ENCODE measurements at regions not wholly inside any gene's neighbourhood (a gene's known extent, or its start where the extent isn't known, plus 50 kb on each side); places are given as distances from the start of the nearest gene placed in this dataset.

DNA sequence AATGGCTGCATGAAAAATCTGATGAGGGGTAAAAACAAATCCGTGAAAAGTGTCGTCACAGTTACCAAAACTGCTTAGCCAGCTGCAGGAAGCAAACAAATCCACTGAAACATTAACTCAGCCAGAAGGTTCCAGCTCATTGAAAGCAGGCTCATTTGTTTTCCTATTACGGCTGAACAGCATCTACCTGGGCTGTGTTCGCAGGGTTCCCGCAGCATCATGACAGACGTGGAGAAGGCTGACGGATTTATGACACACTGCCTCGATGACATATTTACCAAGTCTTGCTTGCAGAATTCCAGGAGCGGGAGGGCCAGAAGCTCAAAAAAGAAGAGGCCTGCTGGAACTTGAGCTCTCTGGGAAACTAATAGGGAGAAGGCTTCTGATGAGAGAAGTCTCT, 781.1 kb downstream of the RAB28 start:
- ChIA-PET CTCF (ENCODE audit: partially characterized antibody) (interaction anchor here (2.2 kb wide), 1 partner anchor 21 kb away, joined by 6 read pairs; no protein-coding TSS in a partner anchor), POLR2A (ENCODE audit: partially characterized antibody) (no interaction called here)
- H3K4ac ChIP-seq (replicated peaks; ENCODE audit: insufficient read length, low read depth, low read length) = no peak overlapping the region
- no peak overlapping the region for H4K91ac ChIP-seq (replicated peaks; ENCODE audit: insufficient read length, low read length)
- H3K79me2 ChIP-seq (ENCODE audit: control insufficient read depth in 1 of 2, insufficient read depth in 2 of 2, low read length in 2 of 2) = no peaks in the 10 kb centered on the region
- no peaks in the 10 kb centered on the region for H3K36me3 ChIP-seq (ENCODE audit: control insufficient read depth in 2 of 4, insufficient read depth in 4 of 4, low read length in 3 of 4)
- no peak overlapping the region for H3K4me3 ChIP-seq (ENCODE audit: extremely low read depth in 1 of 4, insufficient read depth in 2 of 4, low read depth in 3 of 4, low read length in 4 of 4)
- H4K5ac ChIP-seq (ENCODE audit: insufficient read length, low read depth, low read length) = no peak overlapping the region
- no peak overlapping the region for H2BK15ac ChIP-seq (ENCODE audit: low read length)
- H2AFZ ChIP-seq (ENCODE audit: low read length) = 0 out of 2 replicates have a peak overlapping the region, but pooled peaks have one; percentile 62
- no peak overlapping the region for H2BK5ac ChIP-seq (ENCODE audit: low read depth, low read length)
- 96% methylated on average over 9 of the region's 9 CpGs; no CpG with 5 or more reads in 1 of the 2 experiments for WGBS, 2 experiments (ENCODE audit: extremely low coverage in 1 of 2, insufficient coverage in 1 of 2, insufficient read length in 1 of 2, insufficient replicate concordance in 2 of 2, low coverage in 1 of 2, low lambda C conversion rate in 2 of 2, missing lambda C conversion rate in 1 of 2)
- H3K27me3 ChIP-seq (replicated peaks in 1 of 4; ENCODE audit: control insufficient read depth in 3 of 4, extremely low read depth in 1 of 4, insufficient read depth in 3 of 4, low read length in 3 of 4) = no peaks in the 10 kb centered on the region
- H3K14ac ChIP-seq (ENCODE audit: insufficient read length) = no peak overlapping the region
- no peak overlapping the region for H3K9ac ChIP-seq (replicated peaks in 1 of 4; ENCODE audit: extremely low read depth in 1 of 4, low read depth in 3 of 4, low read length in 3 of 4)
- no peak overlapping the region for H3K27ac ChIP-seq (ENCODE audit: low read depth, low read length)
- H2BK12ac ChIP-seq (ENCODE audit: low read depth, low read length) = no peak overlapping the region
- no peak overlapping the region for H2BK120ac ChIP-seq (replicated peaks; ENCODE audit: low read depth, low read length)
- TF ChIP-seq BCL11A (IDR thresholded peaks at IDR 0.05; ENCODE audit: low read depth in 2 of 2, low read length in 2 of 2) (no peak), BRCA1 (IDR thresholded peaks at IDR 0.05; ENCODE audit: low read depth, low read length) (no peak)
- TF ChIP-seq, protein P1, sequence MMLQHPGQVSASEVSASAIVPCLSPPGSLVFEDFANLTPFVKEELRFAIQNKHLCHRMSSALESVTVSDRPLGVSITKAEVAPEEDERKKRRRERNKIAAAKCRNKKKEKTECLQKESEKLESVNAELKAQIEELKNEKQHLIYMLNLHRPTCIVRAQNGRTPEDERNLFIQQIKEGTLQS (IDR thresholded peaks at IDR 0.05; ENCODE audit: insufficient read depth, low read depth, low read length) = no peak
- no peak overlapping the region for H3K56ac ChIP-seq (replicated peaks; ENCODE audit: insufficient read length, low read depth, low read length)
- H3K4me1 ChIP-seq (replicated peaks in 1 of 4; ENCODE audit: control insufficient read depth in 3 of 4, insufficient read depth in 4 of 4, low read length in 3 of 4) = no peaks in the 10 kb centered on the region
- no peak for FAIRE-seq
- no peaks in the 10 kb centered on the region for H3K23me2 ChIP-seq (ENCODE audit: low read depth, low read length)
- no peak overlapping the region for H3K18ac ChIP-seq (ENCODE audit: extremely low read depth, low read length)
- H4K8ac ChIP-seq (ENCODE audit: extremely low read depth, insufficient read depth, low read length) = peak overlapping the region; percentile 41; the same call in 1 of the 2 replicates
- H2AK5ac ChIP-seq (ENCODE audit: low read depth, low read length) = no peak overlapping the region
- no peaks in the 10 kb centered on the region for H3K79me1 ChIP-seq (ENCODE audit: low read depth, low read length)
- H3K23ac ChIP-seq (ENCODE audit: insufficient read length) = no peak overlapping the region
- H3K9me3 ChIP-seq (ENCODE audit: insufficient read depth in 2 of 2, low read depth in 1 of 2, low read length in 1 of 2) = no peaks in the 10 kb centered on the region
- H2BK20ac ChIP-seq (ENCODE audit: low read length) = no peak overlapping the region
- H4K20me1 ChIP-seq (replicated peaks in 1 of 2; ENCODE audit: control insufficient read depth in 1 of 2, insufficient read depth in 2 of 2, low read length in 2 of 2) = no peaks in the 10 kb centered on the region
- DNase-seq (ENCODE audit: low read depth in 1 of 2, low spot score in 2 of 2) = no peak
- no peak overlapping the region for H3K4me2 ChIP-seq (ENCODE audit: insufficient read depth in 1 of 2, low read depth in 2 of 2, low read length in 2 of 2)
